DND-41 (cell line): ENCODE measurements at regions not wholly inside any gene's neighbourhood (a gene's known extent, or its start where the extent isn't known, plus 50 kb on each side); places are given as distances from the start of the nearest gene placed in this dataset.

Experiments used
- ATAC-seq: fragments of 200-7000 bp; cut with Tn5 transposase; 3 replicates; pipeline ENCODE4 v1.9.1; 2021; ENCODE audit warnings: low read depth; ENCODE audit not compliant: insufficient read depth
- DNase-seq: peaks from one replicate; pipeline ENCODE4 v3.0.0-alpha.2; 2020
- H2AFZ ChIP-seq: 2 replicates; pipeline ENCODE4 v1.6.0; 2012; ENCODE audit warnings: low read depth, low read length
- H3K27ac ChIP-seq: 2 replicates; pipeline ENCODE4 v1.5.1; 2012; ENCODE audit warnings: low read length, inconsistent platforms
- H3K27me3 ChIP-seq: fragments of 200-600 bp; sonication (generic); 2 replicates; pipeline ENCODE4 v1.6.0; 2012; ENCODE audit warnings: low read length, mild to moderate bottlenecking, inconsistent platforms; ENCODE audit not compliant: insufficient read depth, poor library complexity
- H3K36me3 ChIP-seq: 2 replicates; pipeline ENCODE4 v1.5.1; 2012; ENCODE audit warnings: low read length, inconsistent platforms; ENCODE audit not compliant: insufficient read depth
- H3K4me1 ChIP-seq: 2 replicates; pipeline ENCODE4 v1.5.1; 2012; ENCODE audit warnings: mild to moderate bottlenecking, low read length; ENCODE audit not compliant: insufficient read depth
- H3K4me2 ChIP-seq: 2 replicates; pipeline ENCODE4 v1.6.0; 2012; ENCODE audit warnings: mild to moderate bottlenecking, moderate library complexity, low read length, inconsistent platforms; ENCODE audit not compliant: insufficient read depth
- H3K4me3 ChIP-seq, 2 experiments: fragments of 200-600 bp in 1 of 2; shearing (Covaris generic) in 1 of 2; 2 replicates each; pipeline ENCODE4 v1.5.1; 2012 to 2016; ENCODE audit warnings: inconsistent platforms in 2 of 2, low read length in 2 of 2, mild to moderate bottlenecking in 2 of 2, low read depth in 1 of 2, moderate library complexity in 1 of 2
- H3K79me2 ChIP-seq: 2 replicates; pipeline ENCODE4 v1.6.0; 2012; ENCODE audit warnings: low read length, inconsistent platforms; ENCODE audit not compliant: insufficient read depth
- H3K9ac ChIP-seq: 2 replicates; pipeline ENCODE4 v1.6.0; 2012; ENCODE audit warnings: low read depth, mild to moderate bottlenecking, inconsistent platforms, low read length, moderate library complexity
- H3K9me3 ChIP-seq: 2 replicates; pipeline ENCODE4 v1.5.1; 2012; ENCODE audit warnings: low read length, moderate library complexity, mild to moderate bottlenecking, inconsistent platforms; ENCODE audit not compliant: insufficient read depth, severe bottlenecking
- H4K20me1 ChIP-seq: 2 replicates; pipeline ENCODE4 v1.6.0; 2012; ENCODE audit warnings: low read length; ENCODE audit not compliant: insufficient read depth
- EZH2 ChIP-seq: IDR thresholded peaks from 3 replicates; pipeline ENCODE4 v1.6.1; 2012; ENCODE audit warnings: borderline replicate concordance, low read depth, mild to moderate bottlenecking, moderate library complexity, low read length, inconsistent platforms; ENCODE audit not compliant: severe bottlenecking
- TF ChIP-seq, protein P1 (sequence below): IDR thresholded peaks from 2 replicates; pipeline ENCODE4 v1.5.1; 2012; ENCODE audit warnings: borderline replicate concordance, low read length, moderate library complexity, mild to moderate bottlenecking; ENCODE audit not compliant: poor library complexity, severe bottlenecking; ENCODE audit errors: extremely low read depth

DNA sequence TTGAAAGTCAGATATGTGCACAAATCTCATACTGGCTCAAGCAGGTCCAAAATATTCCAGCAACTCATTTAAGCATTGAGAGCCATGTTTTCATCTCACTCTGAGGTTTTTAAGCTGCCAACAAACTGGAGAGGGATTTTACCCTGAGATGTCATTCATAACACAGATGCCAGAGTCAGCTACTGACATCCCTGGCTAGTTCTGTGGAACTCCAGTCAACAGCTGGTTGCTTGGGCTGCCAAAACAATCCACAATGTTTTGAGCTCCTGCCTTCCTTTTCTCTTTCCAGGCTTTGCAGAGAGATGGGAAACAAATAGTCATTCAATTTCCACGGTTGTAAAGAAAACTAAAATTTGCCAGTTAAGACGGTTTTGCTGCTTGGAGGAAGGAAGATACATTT is 621.2 kb upstream of the FBXO33 start:
- H3K27me3 ChIP-seq = no peaks in the 10 kb centered on the region
- no peaks in the 10 kb centered on the region for H3K79me2 ChIP-seq
- H3K27ac ChIP-seq = no peak overlapping the region
- H4K20me1 ChIP-seq = no peaks in the 10 kb centered on the region
- H2AFZ ChIP-seq = no peak overlapping the region
- DNase-seq (no peak), ATAC-seq (no peak)
- H3K4me3 ChIP-seq = no peak overlapping the region
- H3K9me3 ChIP-seq = no peaks in the 10 kb centered on the region
- H3K4me1 ChIP-seq = no peaks in the 10 kb centered on the region
- H3K4me2 ChIP-seq = no peak overlapping the region
- no peaks in the 10 kb centered on the region for H3K36me3 ChIP-seq
- no peak overlapping the region for H3K9ac ChIP-seq
- TF ChIP-seq EZH2 = no peak
- TF ChIP-seq, protein P1, sequence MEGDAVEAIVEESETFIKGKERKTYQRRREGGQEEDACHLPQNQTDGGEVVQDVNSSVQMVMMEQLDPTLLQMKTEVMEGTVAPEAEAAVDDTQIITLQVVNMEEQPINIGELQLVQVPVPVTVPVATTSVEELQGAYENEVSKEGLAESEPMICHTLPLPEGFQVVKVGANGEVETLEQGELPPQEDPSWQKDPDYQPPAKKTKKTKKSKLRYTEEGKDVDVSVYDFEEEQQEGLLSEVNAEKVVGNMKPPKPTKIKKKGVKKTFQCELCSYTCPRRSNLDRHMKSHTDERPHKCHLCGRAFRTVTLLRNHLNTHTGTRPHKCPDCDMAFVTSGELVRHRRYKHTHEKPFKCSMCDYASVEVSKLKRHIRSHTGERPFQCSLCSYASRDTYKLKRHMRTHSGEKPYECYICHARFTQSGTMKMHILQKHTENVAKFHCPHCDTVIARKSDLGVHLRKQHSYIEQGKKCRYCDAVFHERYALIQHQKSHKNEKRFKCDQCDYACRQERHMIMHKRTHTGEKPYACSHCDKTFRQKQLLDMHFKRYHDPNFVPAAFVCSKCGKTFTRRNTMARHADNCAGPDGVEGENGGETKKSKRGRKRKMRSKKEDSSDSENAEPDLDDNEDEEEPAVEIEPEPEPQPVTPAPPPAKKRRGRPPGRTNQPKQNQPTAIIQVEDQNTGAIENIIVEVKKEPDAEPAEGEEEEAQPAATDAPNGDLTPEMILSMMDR = no peak

DNA sequence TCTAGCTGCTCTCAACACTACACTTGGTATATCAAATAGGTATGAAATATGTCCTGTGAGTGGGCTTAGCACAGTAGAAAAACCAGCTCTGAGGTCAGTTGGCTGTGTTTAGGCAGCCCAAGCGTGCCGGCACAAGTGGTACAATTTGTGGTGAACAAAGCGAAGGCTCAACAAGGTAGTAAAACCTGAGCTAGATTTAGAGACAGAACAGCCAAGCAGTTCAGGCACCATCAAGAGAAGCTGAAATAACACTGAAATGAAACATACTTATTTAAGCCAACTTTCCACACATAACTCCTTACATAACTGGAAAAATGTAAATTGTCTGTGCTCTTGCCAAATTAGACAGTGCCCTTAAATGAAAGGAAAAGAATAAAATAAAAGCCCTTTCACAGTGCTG is 596.8 kb upstream of the FBXO33 start:
- no peak overlapping the region for H3K4me3 ChIP-seq
- no peak overlapping the region for H3K4me2 ChIP-seq
- H3K79me2 ChIP-seq = no peaks in the 10 kb centered on the region
- H3K27me3 ChIP-seq = no peaks in the 10 kb centered on the region
- TF ChIP-seq, protein P1 = no peak
- no peak for TF ChIP-seq EZH2
- no peak overlapping the region for H2AFZ ChIP-seq
- H3K4me1 ChIP-seq = no peaks in the 10 kb centered on the region
- DNase-seq (no peak), ATAC-seq (no peak)
- no peaks in the 10 kb centered on the region for H4K20me1 ChIP-seq
- no peak overlapping the region for H3K27ac ChIP-seq
- no peaks in the 10 kb centered on the region for H3K9me3 ChIP-seq
- no peaks in the 10 kb centered on the region for H3K36me3 ChIP-seq
- no peak overlapping the region for H3K9ac ChIP-seq

DNA sequence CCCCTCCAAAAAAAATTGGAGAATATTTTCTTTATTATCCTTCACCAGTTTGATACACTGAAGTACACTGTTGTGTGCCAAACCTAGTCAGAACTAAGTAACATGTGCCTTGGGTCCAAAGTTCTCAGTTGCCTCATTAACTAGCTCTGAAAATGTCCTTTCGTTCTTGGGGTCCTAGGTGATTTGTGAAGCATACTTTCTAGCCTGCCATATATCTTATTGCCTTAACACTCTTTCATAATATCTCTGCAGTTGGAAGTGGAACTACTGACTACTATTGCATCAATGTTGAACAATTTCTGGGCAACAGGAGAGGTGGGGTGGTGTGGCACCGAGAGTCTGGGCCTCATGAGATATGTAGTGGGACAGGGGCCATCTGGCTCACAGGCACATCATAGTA is 592.9 kb upstream of the FBXO33 start:
- H3K9ac ChIP-seq = no peak overlapping the region
- ATAC-seq (no peak), DNase-seq (no peak)
- H3K27me3 ChIP-seq = no peaks in the 10 kb centered on the region
- H3K4me2 ChIP-seq = no peak overlapping the region
- H4K20me1 ChIP-seq = no peaks in the 10 kb centered on the region
- no peaks in the 10 kb centered on the region for H3K4me1 ChIP-seq
- TF ChIP-seq, protein P1 = no peak
- no peak for TF ChIP-seq EZH2
- no peaks in the 10 kb centered on the region for H3K79me2 ChIP-seq
- H3K9me3 ChIP-seq = no peaks in the 10 kb centered on the region
- H3K4me3 ChIP-seq = no peak overlapping the region
- H3K36me3 ChIP-seq = no peaks in the 10 kb centered on the region
- H2AFZ ChIP-seq = no peak overlapping the region
- H3K27ac ChIP-seq = no peak overlapping the region

DNA sequence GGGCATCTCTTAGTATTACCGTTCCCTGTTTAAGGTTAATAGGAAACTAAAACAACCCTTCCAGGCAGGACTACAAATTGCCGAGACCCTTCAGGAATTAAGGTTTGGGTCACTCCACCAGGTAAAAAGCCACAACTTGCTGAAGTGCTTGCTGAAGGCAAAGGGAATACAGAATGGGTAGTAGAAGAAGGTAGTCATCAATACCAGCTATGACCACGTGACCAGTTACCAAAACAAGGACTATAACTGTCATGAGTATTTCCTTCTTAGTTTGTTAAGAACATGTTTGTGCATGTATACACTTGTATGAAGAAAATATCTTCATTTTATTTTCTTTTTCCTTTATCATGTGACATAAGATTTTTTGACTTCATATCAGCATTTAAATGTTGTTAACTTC is 578.7 kb upstream of the FBXO33 start:
- Histone ChIP-seq H3K27ac (no peak overlapping the region), H4K20me1 (no peaks in the 10 kb centered on the region), H3K4me3 (no peak overlapping the region), H3K79me2 (no peaks in the 10 kb centered on the region), H3K4me1 (no peaks in the 10 kb centered on the region), H3K27me3 (no peaks in the 10 kb centered on the region), H3K9ac (no peak overlapping the region), H2AFZ (no peak overlapping the region), H3K4me2 (no peak overlapping the region), H3K9me3 (no peaks in the 10 kb centered on the region), H3K36me3 (no peaks in the 10 kb centered on the region)
- DNase-seq (no peak), ATAC-seq (no peak)
- TF ChIP-seq, protein P1 = no peak
- TF ChIP-seq EZH2 = no peak
